Gastroesophageal sphincter (tissue), 3 donors: ENCODE measurements at regions not wholly inside any gene's neighbourhood (a gene's known extent, or its start where the extent isn't known, plus 50 kb on each side); places are given as distances from the start of the nearest gene placed in this dataset.

ENCODE experiments used
- CTCF ChIP-seq, 4 experiments: fragments of 200-600 bp in 2 of 4; fragments of 450-650 bp in 2 of 4; sonication (generic) in 1 of 4; IDR thresholded peaks; one replicate each; pipeline ENCODE4 v1.5.1; 2017 to 2019; ENCODE audit warnings: antibody characterized with exemption in 4 of 4, mild to moderate bottlenecking in 2 of 4, moderate library complexity in 2 of 4
- POLR2A ChIP-seq, 2 donors: fragments of 450-650 bp; IDR thresholded peaks; one replicate each; pipeline ENCODE4 v1.6.1; 2017; ENCODE audit warnings: antibody characterized with exemption in 2 of 2, mild to moderate bottlenecking in 2 of 2, moderate library complexity in 1 of 2
- POLR2AphosphoS5 ChIP-seq: sonication (generic); formaldehyde crosslinking; IDR thresholded peaks from one replicate; pipeline ENCODE4 v1.6.1; 2017; ENCODE audit warnings: antibody characterized with exemption

GRCh38 chr16:50425648-50426047 lies 56.9 kb upstream of the BRD7 start:
- TF ChIP-seq CTCF (IDR thresholded peaks at IDR 0.05) (no peak), POLR2AphosphoS5 (no peak), POLR2A (IDR thresholded peaks at IDR 0.05) (no peak)
